Activated CD4-positive, alpha-beta memory T cell treated with anti-CD3 and anti-CD28 coated beads for 36 hours (primary cell): ENCODE measurements at regions not wholly inside any gene's neighbourhood (a gene's known extent, or its start where the extent isn't known, plus 50 kb on each side); places are given as distances from the start of the nearest gene placed in this dataset.
"Not testable (repeated sequence)": the region's sequence is repeated elsewhere in the genome, so short reads cannot be mapped to it uniquely, and the experiment has no call there.

ENCODE experiments used
- CTCF ChIA-PET: fragments of 350-600 bp; sonication (Branson Sonifier 250); formaldehyde crosslinking; loops from one replicate; lab custom pipeline; 2021; ENCODE audit warnings: antibody characterized with exemption, inconsistent platforms; lab: Charles Lee
- POLR2A ChIA-PET: fragments of 350-600 bp; sonication (Branson Sonifier 250); formaldehyde crosslinking; loops from one replicate; lab custom pipeline; 2021; ENCODE audit warnings: antibody characterized with exemption; lab: Charles Lee
- DNase-seq: peaks from one replicate; pipeline ENCODE4 v3.0.0-alpha.2; 2020
- H3K27ac Mint-ChIP-seq: one replicate; pipeline ENCODE4 v1.8.0; 2021; ENCODE audit warnings: mixed read lengths
- H3K27me3 Mint-ChIP-seq: one replicate; pipeline ENCODE4 v1.8.0; 2021; ENCODE audit warnings: mixed read lengths
- H3K36me3 Mint-ChIP-seq: one replicate; pipeline ENCODE4 v1.8.0; 2021; ENCODE audit warnings: mixed read lengths
- H3K4me1 Mint-ChIP-seq: one replicate; pipeline ENCODE4 v1.8.0; 2021; ENCODE audit warnings: low read depth, mixed read lengths
- H3K4me3 Mint-ChIP-seq: one replicate; pipeline ENCODE4 v1.8.0; 2021; ENCODE audit warnings: mild to moderate bottlenecking, mixed read lengths
- H3K9me3 Mint-ChIP-seq: one replicate; pipeline ENCODE4 v1.8.0; 2021; ENCODE audit warnings: mixed read lengths
- intact Hi-C: fragments of 100-400 bp; cut with micrococcal nuclease; formaldehyde crosslinking; loops from one replicate; pipeline ENCODE4 v1.15.1; 2023

GRCh38 chr9:94033383-94033782 is 50.9 kb upstream of the PTPDC1 start:
- ChIA-PET POLR2A (no interaction called here), CTCF (no interaction called here)
- Mint-ChIP-seq H3K36me3 (no peaks in the 10 kb centered on the region), H3K9me3 (no peaks in the 10 kb centered on the region), H3K4me3 (no peak overlapping the region), H3K4me1 (peaks cover 17% of the 10 kb centered on the region), H3K27me3 (peaks cover 2% of the 10 kb centered on the region), H3K27ac (no peak overlapping the region)
- DNase-seq: no peak
- intact Hi-C loops: no loop called here

- intact Hi-C loops: loop anchor here (2.0 kb wide), 1 partner anchor 135 kb away; no protein-coding TSS in a partner anchor
- Mint-ChIP-seq H3K27me3 (peaks cover 2% of the 10 kb centered on the region), H3K9me3 (no peaks in the 10 kb centered on the region), H3K27ac (no peak overlapping the region), H3K4me1 (peaks cover 17% of the 10 kb centered on the region), H3K4me3 (peak overlapping the region; percentile 97), H3K36me3 (no peaks in the 10 kb centered on the region)
- POLR2A ChIA-PET: no interaction called here
- CTCF ChIA-PET: interaction anchor here (1.2 kb wide), 1 partner anchor 8 kb away, joined by 3 read pairs; no protein-coding TSS in a partner anchor
- no peak for DNase-seq
Measured at GRCh38 chr9:94031946-94032345, 52.3 kb upstream of the PTPDC1 start.

- H3K27me3 Mint-ChIP-seq: peaks cover 2% of the 10 kb centered on the region
- H3K27ac Mint-ChIP-seq: no peak overlapping the region
- H3K36me3 Mint-ChIP-seq: no peaks in the 10 kb centered on the region
- intact Hi-C loops: loop anchor here (2.0 kb wide), 1 partner anchor 135 kb away; no protein-coding TSS in a partner anchor
- H3K4me3 Mint-ChIP-seq: peak overlapping the region; percentile 97
- H3K9me3 Mint-ChIP-seq: no peaks in the 10 kb centered on the region
- DNase-seq: no peak
- H3K4me1 Mint-ChIP-seq: peaks cover 17% of the 10 kb centered on the region
- CTCF ChIA-PET: interaction anchor here (1.1 to 2.7 kb wide), 3 partner anchors 9 to 17 kb away, joined by 3 to 8 read pairs (median 4); no protein-coding TSS in a partner anchor
- POLR2A ChIA-PET: no interaction called here
Measured at GRCh38 chr9:94031380-94031779, 52.9 kb upstream of the PTPDC1 start.

- ChIA-PET POLR2A (no interaction called here), CTCF (interaction anchor here (0.9 to 2.7 kb wide), 3 partner anchors 12 to 184 kb away, joined by 4 to 8 read pairs (median 4); no protein-coding TSS in a partner anchor)
- Mint-ChIP-seq H3K27me3 (peaks cover 2% of the 10 kb centered on the region), H3K36me3 (no peaks in the 10 kb centered on the region), H3K4me1 (peaks cover 17% of the 10 kb centered on the region), H3K27ac (peak overlapping the region; percentile 87), H3K9me3 (no peaks in the 10 kb centered on the region), H3K4me3 (peak overlapping the region; percentile 97)
- intact Hi-C loops: loop anchor here (2.0 kb wide), 1 partner anchor 136 kb away; no protein-coding TSS in a partner anchor
- peak; percentile 86 for DNase-seq
Measured at GRCh38 chr9:94030318-94031179, 53.7 kb upstream of the PTPDC1 start.

- CTCF ChIA-PET: interaction anchor here (0.9 to 2.7 kb wide), 2 partner anchors 16 to 184 kb away, joined by 4 to 8 read pairs; no protein-coding TSS in a partner anchor
- Mint-ChIP-seq H3K4me3 (peak overlapping the region; percentile 97), H3K36me3 (no peaks in the 10 kb centered on the region), H3K27me3 (peaks cover 2% of the 10 kb centered on the region), H3K4me1 (peaks cover 17% of the 10 kb centered on the region), H3K9me3 (peaks cover 4% of the 10 kb centered on the region), H3K27ac (peak overlapping the region; percentile 87)
- intact Hi-C loops: loop anchor here (2.0 kb wide), 1 partner anchor 137 kb away; no protein-coding TSS in a partner anchor
- POLR2A ChIA-PET: no interaction called here
- DNase-seq: no peak
Measured at GRCh38 chr9:94029932-94030317, 54.3 kb upstream of the PTPDC1 start.

GRCh38 chr9:94026816-94027215 is 57.4 kb upstream of the PTPDC1 start:
- ChIA-PET POLR2A (no interaction called here), CTCF (interaction anchor here (1.7 kb wide), 1 partner anchor 38 kb away, joined by 4 read pairs; no protein-coding TSS in a partner anchor)
- no peak for DNase-seq
- Mint-ChIP-seq H3K4me1 (peaks cover 16% of the 10 kb centered on the region), H3K4me3 (no peak overlapping the region), H3K27me3 (peaks cover 2% of the 10 kb centered on the region), H3K27ac (no peak overlapping the region), H3K36me3 (no peaks in the 10 kb centered on the region), H3K9me3 (peaks cover 13% of the 10 kb centered on the region)
- intact Hi-C loops: no loop called here

GRCh38 chr9:94022476-94022875 is 61.8 kb upstream of the PTPDC1 start:
- H3K4me1 Mint-ChIP-seq, H3K27me3 Mint-ChIP-seq, H3K36me3 Mint-ChIP-seq, DNase-seq, intact Hi-C loops, CTCF ChIA-PET, POLR2A ChIA-PET, H3K27ac Mint-ChIP-seq, H3K4me3 Mint-ChIP-seq: not testable (repeated sequence)
- H3K9me3 Mint-ChIP-seq: peaks cover 17% of the 10 kb centered on the region

GRCh38 chr9:94020836-94021235 is 63.4 kb upstream of the PTPDC1 start:
- H3K27ac Mint-ChIP-seq, DNase-seq, CTCF ChIA-PET, intact Hi-C loops, H3K4me3 Mint-ChIP-seq, H3K4me1 Mint-ChIP-seq, H3K27me3 Mint-ChIP-seq, POLR2A ChIA-PET, H3K36me3 Mint-ChIP-seq: not testable (repeated sequence)
- peaks cover 17% of the 10 kb centered on the region for H3K9me3 Mint-ChIP-seq

GRCh38 chr9:94018628-94019027 is 63.5 kb upstream of the BARX1 start:
- H3K36me3 Mint-ChIP-seq: peaks cover 2% of the 10 kb centered on the region
- H3K27me3 Mint-ChIP-seq: no peaks in the 10 kb centered on the region
- no peak overlapping the region for H3K27ac Mint-ChIP-seq
- no peak overlapping the region for H3K4me3 Mint-ChIP-seq
- no peaks in the 10 kb centered on the region for H3K4me1 Mint-ChIP-seq
- no peak for DNase-seq
- ChIA-PET CTCF (interaction anchor here (0.8 to 1.5 kb wide), 3 partner anchors 10 to 195 kb away, joined by 3 to 5 read pairs (median 4); no protein-coding TSS in a partner anchor), POLR2A (no interaction called here)
- peaks cover 9% of the 10 kb centered on the region for H3K9me3 Mint-ChIP-seq
- intact Hi-C loops: no loop called here

GRCh38 chr9:94017939-94018531 is 62.9 kb upstream of the BARX1 start:
- ChIA-PET CTCF (interaction anchor here (1.0 kb wide), 1 partner anchor 13 kb away, joined by 4 read pairs; no protein-coding TSS in a partner anchor), POLR2A (no interaction called here)
- no peak for DNase-seq
- intact Hi-C loops: no loop called here
- no peak overlapping the region for H3K27ac Mint-ChIP-seq
- no peaks in the 10 kb centered on the region for H3K4me1 Mint-ChIP-seq
- no peaks in the 10 kb centered on the region for H3K27me3 Mint-ChIP-seq
- H3K36me3 Mint-ChIP-seq: peaks cover 2% of the 10 kb centered on the region
- no peak overlapping the region for H3K4me3 Mint-ChIP-seq
- H3K9me3 Mint-ChIP-seq: peaks cover 9% of the 10 kb centered on the region

GRCh38 chr9:94016744-94017143 is 61.6 kb upstream of the BARX1 start:
- no peak overlapping the region for H3K4me3 Mint-ChIP-seq
- H3K27ac Mint-ChIP-seq: no peak overlapping the region
- ChIA-PET POLR2A (no interaction called here), CTCF (interaction anchor here (2.1 to 5.7 kb wide), 3 partner anchors 13 to 197 kb away, joined by 6 to 87 read pairs (median 36); no protein-coding TSS in a partner anchor)
- H3K4me1 Mint-ChIP-seq: no peaks in the 10 kb centered on the region
- no peaks in the 10 kb centered on the region for H3K27me3 Mint-ChIP-seq
- intact Hi-C loops: no loop called here
- DNase-seq: no peak
- peaks cover 2% of the 10 kb centered on the region for H3K36me3 Mint-ChIP-seq
- H3K9me3 Mint-ChIP-seq: peaks cover 3% of the 10 kb centered on the region

GRCh38 chr9:94014920-94015319 is 59.8 kb upstream of the BARX1 start:
- intact Hi-C loops: loop anchor here (1.0 kb wide), 1 partner anchor 198 kb away; no protein-coding TSS in a partner anchor
- Mint-ChIP-seq H3K27ac (no peak overlapping the region), H3K4me3 (no peak overlapping the region), H3K4me1 (peaks cover 5% of the 10 kb centered on the region), H3K9me3 (no peaks in the 10 kb centered on the region), H3K36me3 (no peaks in the 10 kb centered on the region), H3K27me3 (no peaks in the 10 kb centered on the region)
- DNase-seq: no peak
- ChIA-PET POLR2A (no interaction called here), CTCF (interaction anchor here (0.5 to 5.7 kb wide), 9 partner anchors 8 to 476 kb away, joined by 3 to 87 read pairs (median 4); no protein-coding TSS in a partner anchor)
